Fibroblast of the aortic adventitia (primary cell): ENCODE measurements at regions not wholly inside any gene's neighbourhood (a gene's known extent, or its start where the extent isn't known, plus 50 kb on each side); places are given as distances from the start of the nearest gene placed in this dataset.
"Not testable (repeated sequence)": the region's sequence is repeated elsewhere in the genome, so short reads cannot be mapped to it uniquely, and the experiment has no call there.

Experiments used
- DNase-seq: peaks from one replicate; pipeline ENCODE4 v3.0.0-alpha.2; 2010; ENCODE audit warnings: low read depth
- H3K4me3 ChIP-seq: 2 replicates; pipeline ENCODE4 v1.5.1; 2011; ENCODE audit warnings: low read depth, mild to moderate bottlenecking, control low read depth, low read length, moderate library complexity
- TF ChIP-seq, protein P1 (sequence below): IDR thresholded peaks from 2 replicates; pipeline ENCODE4 v1.5.1; 2011; ENCODE audit warnings: mild to moderate bottlenecking, low read length, control low read depth, inconsistent platforms; ENCODE audit not compliant: insufficient read depth

GRCh38 chr13:105703843-105704242 is 831.6 kb downstream of the EFNB2 start:
- H3K4me3 ChIP-seq, result no peak overlapping the region
- no peak for DNase-seq
- TF ChIP-seq, protein P1, sequence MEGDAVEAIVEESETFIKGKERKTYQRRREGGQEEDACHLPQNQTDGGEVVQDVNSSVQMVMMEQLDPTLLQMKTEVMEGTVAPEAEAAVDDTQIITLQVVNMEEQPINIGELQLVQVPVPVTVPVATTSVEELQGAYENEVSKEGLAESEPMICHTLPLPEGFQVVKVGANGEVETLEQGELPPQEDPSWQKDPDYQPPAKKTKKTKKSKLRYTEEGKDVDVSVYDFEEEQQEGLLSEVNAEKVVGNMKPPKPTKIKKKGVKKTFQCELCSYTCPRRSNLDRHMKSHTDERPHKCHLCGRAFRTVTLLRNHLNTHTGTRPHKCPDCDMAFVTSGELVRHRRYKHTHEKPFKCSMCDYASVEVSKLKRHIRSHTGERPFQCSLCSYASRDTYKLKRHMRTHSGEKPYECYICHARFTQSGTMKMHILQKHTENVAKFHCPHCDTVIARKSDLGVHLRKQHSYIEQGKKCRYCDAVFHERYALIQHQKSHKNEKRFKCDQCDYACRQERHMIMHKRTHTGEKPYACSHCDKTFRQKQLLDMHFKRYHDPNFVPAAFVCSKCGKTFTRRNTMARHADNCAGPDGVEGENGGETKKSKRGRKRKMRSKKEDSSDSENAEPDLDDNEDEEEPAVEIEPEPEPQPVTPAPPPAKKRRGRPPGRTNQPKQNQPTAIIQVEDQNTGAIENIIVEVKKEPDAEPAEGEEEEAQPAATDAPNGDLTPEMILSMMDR, result no peak

DNA sequence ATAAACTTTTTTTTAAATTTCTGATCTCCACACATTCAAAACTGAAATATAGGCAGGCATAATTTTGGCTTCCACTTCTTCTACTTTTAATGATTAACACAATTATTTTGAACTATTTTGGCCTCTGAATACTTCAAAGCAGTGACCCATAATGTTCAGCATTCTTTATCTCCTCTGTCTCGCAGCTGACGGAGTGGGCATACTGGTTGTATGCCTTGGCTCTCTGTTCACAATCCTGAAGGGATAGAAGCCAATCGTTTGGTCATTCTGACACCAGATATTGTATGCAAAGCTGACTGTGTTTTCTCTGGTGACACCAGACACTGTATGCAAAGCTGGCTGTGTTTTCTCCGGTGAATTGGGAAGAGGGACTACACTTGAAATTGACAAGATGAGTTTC is 833.0 kb downstream of the EFNB2 start:
- no peak overlapping the region for H3K4me3 ChIP-seq
- no peak for DNase-seq

DNA sequence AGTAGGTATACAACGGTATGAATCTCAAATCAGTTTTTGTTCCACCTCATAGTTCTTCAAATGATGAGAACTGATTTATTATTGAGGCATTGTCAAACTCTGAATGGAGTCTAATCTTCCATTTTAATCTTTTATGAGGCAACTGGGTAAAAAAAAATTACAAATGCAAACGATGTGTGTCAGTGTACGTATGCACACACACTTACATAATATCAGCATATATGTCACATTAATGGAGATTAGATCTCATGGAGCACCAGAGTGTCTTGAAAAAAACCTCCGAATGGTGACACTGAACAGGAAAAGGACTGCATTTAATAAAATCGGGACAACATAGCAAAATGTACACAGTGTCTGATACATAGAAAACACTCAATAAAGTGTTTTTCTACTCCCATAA is 842.7 kb downstream of the EFNB2 start:
- TF ChIP-seq, protein P1, result no peak
- no peak overlapping the region for H3K4me3 ChIP-seq
- no peak for DNase-seq

More for the DNA sequence above, 833.0 kb downstream of the EFNB2 start:
- TF ChIP-seq, protein P1, result no peak

- DNase-seq, result no peak
- TF ChIP-seq, protein P1, result no peak
- no peak overlapping the region for H3K4me3 ChIP-seq
Observed at GRCh38 chr13:105684216-105684615, 851.2 kb downstream of the EFNB2 start.

DNA sequence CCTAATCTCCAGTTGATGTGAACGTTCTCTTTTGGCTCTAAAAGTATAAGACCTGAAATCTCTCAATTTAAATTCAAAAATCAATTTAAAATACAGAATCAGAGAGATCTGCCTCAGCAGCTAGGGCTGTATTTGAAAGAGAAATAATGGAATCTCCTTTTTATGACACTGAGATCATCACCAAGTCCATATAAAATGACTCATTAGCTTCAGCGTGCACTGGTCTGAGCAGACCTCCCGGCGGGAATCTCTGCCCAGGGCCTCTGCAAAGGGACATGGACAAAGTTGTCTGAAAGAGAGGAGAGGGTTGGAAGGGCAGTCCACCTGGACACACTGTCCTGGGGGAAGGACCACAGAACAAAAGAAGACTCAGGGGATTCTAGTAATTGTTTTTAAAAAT is 855.6 kb downstream of the EFNB2 start:
- no peak overlapping the region for H3K4me3 ChIP-seq
- no peak for DNase-seq
- TF ChIP-seq, protein P1, result no peak

- TF ChIP-seq, protein P1, result no peak
- no peak overlapping the region for H3K4me3 ChIP-seq
- DNase-seq, result no peak
Observed at GRCh38 chr13:105678072-105678471, 857.4 kb downstream of the EFNB2 start.

DNA sequence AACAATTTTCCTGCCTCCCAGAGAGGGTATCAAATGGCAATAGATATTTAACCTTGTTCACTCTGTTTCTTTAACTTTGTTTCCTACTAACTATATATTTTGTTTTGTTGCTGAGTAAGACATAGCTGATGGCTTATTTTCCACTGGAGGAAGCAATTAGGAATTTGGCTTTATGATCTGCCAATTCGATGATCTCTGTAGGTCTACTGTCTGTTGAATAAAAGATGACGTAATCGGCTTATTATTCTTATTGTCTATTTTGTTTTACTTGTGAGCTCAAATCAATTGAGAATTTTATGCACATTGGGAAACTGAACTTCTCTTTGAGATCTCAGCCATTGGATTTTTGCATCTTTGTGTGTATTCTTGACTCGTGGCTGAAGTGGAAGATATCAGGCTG is 862.6 kb downstream of the EFNB2 start:
- TF ChIP-seq, protein P1, result no peak
- DNase-seq, result no peak
- no peak overlapping the region for H3K4me3 ChIP-seq

- DNase-seq, H3K4me3 ChIP-seq: not testable (repeated sequence)
Observed at GRCh38 chr13:105671131-105671530, 864.3 kb downstream of the EFNB2 start.
